Activated CD8-positive, alpha-beta memory T cell treated with anti-CD3 and anti-CD28 coated beads, Interleukin-2, amount 50 U/mL, for 24 hours (primary cell): ENCODE measurements at regions not wholly inside any gene's neighbourhood (a gene's known extent, or its start where the extent isn't known, plus 50 kb on each side); places are given as distances from the start of the nearest gene placed in this dataset.
"Not testable (repeated sequence)": the region's sequence is repeated elsewhere in the genome, so short reads cannot be mapped to it uniquely, and the experiment has no call there.

Experiments used
- DNase-seq: peaks from one replicate; pipeline ENCODE4 v3.0.0-alpha.2; 2020; ENCODE audit errors: extremely low read depth

GRCh38 chr10:2342206-2342605, 604.9 kb upstream of the ADARB2 start:
- DNase-seq: no peak

- DNase-seq: no peak
These were observed 603.7 kb upstream of the ADARB2 start for GRCh38 chr10:2340831-2341647.

GRCh38 chr10:2335626-2336025, 598.3 kb upstream of the ADARB2 start:
- DNase-seq: no peak

- no peak for DNase-seq
These were observed 597.2 kb upstream of the ADARB2 start for GRCh38 chr10:2334575-2334974.

GRCh38 chr10:2329082-2329481, 591.8 kb upstream of the ADARB2 start:
- DNase-seq: no peak

- DNase-seq: no peak
These were observed 589.1 kb upstream of the ADARB2 start for GRCh38 chr10:2326411-2326810.

GRCh38 chr10:2315045-2315485, 577.7 kb upstream of the ADARB2 start:
- not testable (repeated sequence) for DNase-seq

GRCh38 chr10:2306081-2306480, 568.8 kb upstream of the ADARB2 start:
- DNase-seq: no peak

GRCh38 chr10:2303169-2303568, 565.8 kb upstream of the ADARB2 start:
- no peak for DNase-seq

GRCh38 chr10:2301227-2301626, 563.9 kb upstream of the ADARB2 start:
- DNase-seq: no peak

- no peak for DNase-seq
These were observed 562.9 kb upstream of the ADARB2 start for GRCh38 chr10:2300231-2300630.

GRCh38 chr10:2296179-2296891, 559.0 kb upstream of the ADARB2 start:
- DNase-seq: no peak

GRCh38 chr10:2294739-2295138, 557.4 kb upstream of the ADARB2 start:
- no peak for DNase-seq

GRCh38 chr10:2284071-2284470, 546.7 kb upstream of the ADARB2 start:
- no peak for DNase-seq

GRCh38 chr10:2282202-2282601, 544.9 kb upstream of the ADARB2 start:
- no peak for DNase-seq

GRCh38 chr10:2280713-2281300, 543.5 kb upstream of the ADARB2 start:
- DNase-seq: no peak

GRCh38 chr10:2279711-2280110, 542.4 kb upstream of the ADARB2 start:
- DNase-seq: no peak

GRCh38 chr10:2278363-2278762, 541.0 kb upstream of the ADARB2 start:
- no peak for DNase-seq

GRCh38 chr10:2263561-2263960, 526.2 kb upstream of the ADARB2 start:
- DNase-seq: no peak

GRCh38 chr10:2262878-2263277, 525.6 kb upstream of the ADARB2 start:
- no peak for DNase-seq

- no peak for DNase-seq
These were observed 525.0 kb upstream of the ADARB2 start for GRCh38 chr10:2262333-2262732.

- DNase-seq: no peak
These were observed 518.9 kb upstream of the ADARB2 start for GRCh38 chr10:2256241-2256640.

GRCh38 chr10:2252096-2252495, 514.8 kb upstream of the ADARB2 start:
- no peak for DNase-seq
